ENCODE measurements at regions not wholly inside any gene's neighbourhood (a gene's known extent, or its start where the extent isn't known, plus 50 kb on each side); places are given as distances from the start of the nearest gene placed in this dataset.

- H3K27ac ChIP-seq, result no peak overlapping the region
- TF ChIP-seq, protein P1, sequence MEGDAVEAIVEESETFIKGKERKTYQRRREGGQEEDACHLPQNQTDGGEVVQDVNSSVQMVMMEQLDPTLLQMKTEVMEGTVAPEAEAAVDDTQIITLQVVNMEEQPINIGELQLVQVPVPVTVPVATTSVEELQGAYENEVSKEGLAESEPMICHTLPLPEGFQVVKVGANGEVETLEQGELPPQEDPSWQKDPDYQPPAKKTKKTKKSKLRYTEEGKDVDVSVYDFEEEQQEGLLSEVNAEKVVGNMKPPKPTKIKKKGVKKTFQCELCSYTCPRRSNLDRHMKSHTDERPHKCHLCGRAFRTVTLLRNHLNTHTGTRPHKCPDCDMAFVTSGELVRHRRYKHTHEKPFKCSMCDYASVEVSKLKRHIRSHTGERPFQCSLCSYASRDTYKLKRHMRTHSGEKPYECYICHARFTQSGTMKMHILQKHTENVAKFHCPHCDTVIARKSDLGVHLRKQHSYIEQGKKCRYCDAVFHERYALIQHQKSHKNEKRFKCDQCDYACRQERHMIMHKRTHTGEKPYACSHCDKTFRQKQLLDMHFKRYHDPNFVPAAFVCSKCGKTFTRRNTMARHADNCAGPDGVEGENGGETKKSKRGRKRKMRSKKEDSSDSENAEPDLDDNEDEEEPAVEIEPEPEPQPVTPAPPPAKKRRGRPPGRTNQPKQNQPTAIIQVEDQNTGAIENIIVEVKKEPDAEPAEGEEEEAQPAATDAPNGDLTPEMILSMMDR (IDR thresholded peaks at IDR 0.05), result no peak
- no peak for TF ChIP-seq ZFX (IDR thresholded peaks at IDR 0.05; ENCODE audit: borderline replicate concordance)
Observed at GRCh38 chr22:48835857-48836672, 991.6 kb downstream of the BRD1 start.

- TF ChIP-seq ZFX (IDR thresholded peaks at IDR 0.05; ENCODE audit: borderline replicate concordance), result no peak
- TF ChIP-seq, protein P1 (IDR thresholded peaks at IDR 0.05), result no peak
- no peak overlapping the region for H3K27ac ChIP-seq
Observed at GRCh38 chr22:48835364-48835763, 992.3 kb downstream of the BRD1 start.

DNA sequence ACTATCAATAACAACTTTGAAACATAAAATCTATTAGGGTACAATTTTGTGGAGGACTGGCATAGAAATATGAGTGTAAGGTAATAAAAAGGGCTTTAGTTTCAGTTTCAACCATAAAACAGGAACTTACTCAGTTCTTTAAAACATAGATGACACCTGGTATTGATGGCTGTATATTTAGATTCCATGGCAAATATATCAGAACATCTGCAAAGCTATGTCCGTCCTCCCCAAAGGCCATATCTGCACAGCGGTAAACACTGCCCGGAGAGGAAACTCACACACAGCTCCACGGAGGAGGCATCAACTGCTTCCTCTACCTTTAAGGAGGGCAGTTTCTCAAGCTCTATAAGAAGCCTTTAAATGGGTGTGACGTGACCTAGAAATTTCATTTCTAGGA is 993.3 kb downstream of the BRD1 start:
- H3K27ac ChIP-seq, result no peak overlapping the region
- TF ChIP-seq, protein P1 (IDR thresholded peaks at IDR 0.05), result no peak
- no peak for TF ChIP-seq ZFX (IDR thresholded peaks at IDR 0.05; ENCODE audit: borderline replicate concordance)

- H3K27ac ChIP-seq, result no peak overlapping the region
- TF ChIP-seq, protein P1 (IDR thresholded peaks at IDR 0.05), result no peak
- no peak for TF ChIP-seq ZFX (IDR thresholded peaks at IDR 0.05; ENCODE audit: borderline replicate concordance)
Observed at GRCh38 chr22:48832592-48832991, 995.1 kb downstream of the BRD1 start.

- TF ChIP-seq, protein P1 (IDR thresholded peaks at IDR 0.05), result no peak
- TF ChIP-seq ZFX (IDR thresholded peaks at IDR 0.05; ENCODE audit: borderline replicate concordance), result no peak
- H3K27ac ChIP-seq, result no peak overlapping the region
Observed at GRCh38 chr22:48829908-48830307, 997.8 kb downstream of the BRD1 start.

GRCh38 chr22:48828688-48829087 is 999.0 kb downstream of the BRD1 start:
- H3K27ac ChIP-seq, result no peak overlapping the region
- TF ChIP-seq, protein P1 (IDR thresholded peaks at IDR 0.05), result no peak
- no peak for TF ChIP-seq ZFX (IDR thresholded peaks at IDR 0.05; ENCODE audit: borderline replicate concordance)

- no peak overlapping the region for H3K27ac ChIP-seq
- TF ChIP-seq ZFX (IDR thresholded peaks at IDR 0.05; ENCODE audit: borderline replicate concordance), result no peak
- TF ChIP-seq, protein P1 (IDR thresholded peaks at IDR 0.05), result no peak
Observed at GRCh38 chr22:48827904-48828555, 999.6 kb downstream of the BRD1 start.
